Colon (tissue), 2 donors: ENCODE measurements at regions not wholly inside any gene's neighbourhood (a gene's known extent, or its start where the extent isn't known, plus 50 kb on each side); places are given as distances from the start of the nearest gene placed in this dataset.
"Not testable (repeated sequence)": the region's sequence is repeated elsewhere in the genome, so short reads cannot be mapped to it uniquely, and the experiment has no call there.

Experiments used
- FAIRE-seq: peaks from 2 replicates; lab custom pipeline; 2012; peaks lifted over from hg19 to GRCh38; lab: Jason Lieb, UNC
- donor health status: control.
- donor health status: control.

DNA sequence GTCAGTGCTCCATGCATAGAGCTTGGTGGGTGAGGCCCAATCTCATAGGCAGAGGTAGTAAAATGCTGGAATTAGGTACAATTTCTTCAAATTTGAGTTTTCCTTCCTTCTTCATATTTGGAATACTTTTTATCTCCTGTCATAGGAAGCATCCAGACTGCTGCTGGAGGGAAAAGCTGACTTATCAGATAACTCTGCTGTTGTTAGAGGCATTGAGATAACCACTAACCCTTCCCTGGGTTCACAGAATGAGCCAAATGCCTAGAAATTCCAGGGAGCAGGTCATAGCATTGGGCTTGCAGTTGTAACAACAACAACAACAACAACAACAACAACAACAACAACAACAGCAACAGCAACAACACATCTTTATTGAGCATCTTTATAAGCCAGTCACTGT, 332.7 kb downstream of the PDCD6IP start:
- FAIRE-seq: no peak

DNA sequence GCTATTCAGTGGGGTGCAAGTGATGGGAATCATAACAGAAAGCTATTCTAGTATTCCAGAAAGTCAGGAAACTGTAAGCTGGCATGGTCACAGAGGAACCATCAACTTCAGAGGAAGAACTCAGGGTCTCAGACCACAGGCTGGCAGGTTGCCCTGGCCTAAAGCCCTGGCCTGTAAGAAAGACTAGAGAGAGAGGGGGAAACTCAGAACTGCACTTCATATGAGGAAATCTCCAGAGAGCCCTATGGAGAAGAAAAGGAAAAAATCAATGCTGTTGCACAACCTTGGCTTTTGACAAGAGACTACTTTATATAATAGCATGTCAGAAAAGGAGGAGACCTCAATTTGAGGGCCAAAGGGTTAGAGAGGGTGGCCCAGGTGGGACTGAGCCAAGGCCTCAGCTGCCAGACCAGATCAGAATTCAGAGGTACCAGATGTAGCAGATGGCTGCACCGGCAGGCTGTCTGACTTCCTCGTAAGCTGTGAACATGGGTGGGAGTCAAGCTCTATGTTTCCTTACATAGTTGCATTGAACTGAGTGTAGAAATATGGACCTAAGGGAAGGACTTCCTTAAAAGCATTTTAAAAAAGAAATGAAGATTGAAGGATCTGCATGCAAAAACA, 333.8 kb downstream of the PDCD6IP start:
- no peak for FAIRE-seq

DNA sequence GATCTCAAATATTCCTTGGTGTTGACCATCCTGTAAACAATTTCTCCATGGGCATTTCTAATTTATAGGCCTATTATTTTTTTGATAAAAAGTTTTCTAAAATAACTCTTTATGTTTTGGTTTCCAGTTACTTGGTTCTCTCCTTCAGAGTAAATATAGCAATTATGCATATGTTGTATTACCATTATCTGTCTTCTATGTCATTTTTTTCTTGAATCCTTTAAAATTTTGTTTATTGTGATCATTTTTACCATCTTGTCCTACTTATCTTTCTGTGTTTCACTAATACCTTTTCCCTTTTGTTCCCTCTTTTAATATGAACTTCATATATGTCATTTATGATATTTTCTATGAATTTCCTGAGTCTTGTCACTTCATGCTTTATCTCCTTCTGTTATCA, 341.1 kb downstream of the PDCD6IP start:
- no peak for FAIRE-seq

DNA sequence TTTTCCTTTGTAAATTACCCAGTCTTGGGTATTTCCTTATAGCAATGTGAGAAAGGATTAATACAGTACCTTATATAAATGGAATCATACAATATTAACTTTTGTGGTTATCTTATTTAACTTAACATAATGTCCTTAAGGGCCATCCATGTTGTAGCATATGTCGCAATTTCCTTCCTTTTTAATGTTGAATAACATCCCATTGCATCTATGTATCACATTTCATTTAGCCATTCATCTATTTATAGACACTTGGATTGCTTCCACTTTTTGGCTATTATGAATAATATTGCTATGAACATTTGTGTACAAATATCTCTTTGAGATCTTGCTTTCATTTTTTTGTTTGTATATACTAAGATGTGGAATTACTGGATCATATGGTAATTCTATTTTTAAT, 342.2 kb downstream of the PDCD6IP start:
- no peak for FAIRE-seq

DNA sequence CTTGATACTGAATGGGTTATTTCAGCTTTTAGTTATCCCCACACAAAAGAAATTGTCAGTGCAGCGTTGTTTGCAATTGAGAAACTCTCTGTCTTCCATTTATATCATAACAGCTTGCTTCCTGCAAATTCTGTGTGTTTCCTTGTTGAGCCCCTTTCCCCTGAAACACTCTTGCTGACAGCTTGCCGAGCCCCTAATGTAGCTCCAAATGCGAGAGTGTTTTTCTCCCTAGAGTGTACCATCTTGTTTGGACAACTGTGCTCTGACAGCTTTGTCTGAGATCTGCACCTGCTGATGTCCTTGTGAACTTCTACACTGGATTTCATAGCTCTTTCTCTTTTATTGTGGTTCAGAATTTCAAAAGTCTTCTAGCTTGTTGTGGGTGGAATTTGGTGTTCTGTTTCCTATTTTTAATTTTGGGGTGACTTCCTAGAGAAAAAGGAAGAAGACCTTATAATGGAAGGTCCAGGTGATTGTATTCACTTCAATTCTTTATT, 343.5 kb downstream of the PDCD6IP start:
- no peak for FAIRE-seq

DNA sequence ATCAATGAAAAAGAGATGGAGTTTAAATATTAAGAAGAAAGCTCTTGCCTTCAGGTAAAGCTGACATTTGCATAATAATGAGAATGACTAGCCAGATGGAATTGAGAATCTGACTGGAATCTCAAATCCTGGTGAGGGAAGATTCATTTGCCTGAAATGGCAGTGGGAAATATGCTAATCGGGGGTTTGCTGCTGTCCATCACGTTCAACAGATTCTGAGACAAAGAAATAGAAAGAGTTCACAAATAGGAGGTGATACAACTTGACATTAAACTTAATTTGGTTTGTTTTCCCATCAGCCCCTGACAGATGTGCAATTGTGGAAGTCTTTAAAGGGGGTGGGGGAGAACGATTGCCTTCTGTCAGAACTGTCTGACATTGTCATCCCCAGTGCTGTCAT, 347.4 kb downstream of the PDCD6IP start:
- FAIRE-seq: no peak

DNA sequence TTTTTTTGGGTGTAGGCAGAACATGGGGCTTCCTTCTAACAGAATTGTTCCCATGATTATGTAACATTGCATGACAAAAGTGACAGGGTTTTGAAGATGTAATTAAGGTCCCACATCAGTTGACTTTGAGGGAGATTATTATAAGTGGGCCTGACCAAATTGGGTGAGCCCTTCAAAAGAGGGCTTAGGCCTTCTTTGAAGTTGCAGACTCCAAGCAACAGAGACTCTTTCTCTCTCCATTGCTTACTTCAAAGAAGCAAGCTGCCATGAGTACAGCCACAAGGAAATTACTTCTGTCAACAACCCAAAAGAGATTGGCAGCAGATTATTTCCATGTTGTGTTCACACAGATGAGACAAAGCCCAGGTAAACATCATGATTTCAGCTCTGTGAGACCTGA, 348.2 kb downstream of the PDCD6IP start:
- no peak for FAIRE-seq

DNA sequence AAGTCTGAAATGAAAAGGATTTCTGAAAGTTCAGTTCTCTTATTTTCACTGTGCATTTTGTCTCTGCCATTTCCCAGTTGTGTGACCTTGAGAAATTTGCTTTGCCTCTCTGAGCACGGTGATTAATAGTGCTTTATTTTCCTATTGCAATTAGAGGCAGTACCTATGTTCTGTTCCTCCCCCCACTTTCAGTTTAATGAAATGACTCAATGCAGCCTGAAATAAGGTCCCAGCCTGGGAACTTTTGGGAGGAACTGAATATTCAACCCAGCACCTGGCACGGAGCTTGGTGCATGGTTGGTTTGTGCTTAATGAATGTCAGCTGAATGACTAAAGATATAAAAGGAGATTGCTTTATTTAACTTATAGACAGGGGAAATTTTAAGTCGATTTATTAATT, 352.6 kb downstream of the PDCD6IP start:
- no peak for FAIRE-seq

DNA sequence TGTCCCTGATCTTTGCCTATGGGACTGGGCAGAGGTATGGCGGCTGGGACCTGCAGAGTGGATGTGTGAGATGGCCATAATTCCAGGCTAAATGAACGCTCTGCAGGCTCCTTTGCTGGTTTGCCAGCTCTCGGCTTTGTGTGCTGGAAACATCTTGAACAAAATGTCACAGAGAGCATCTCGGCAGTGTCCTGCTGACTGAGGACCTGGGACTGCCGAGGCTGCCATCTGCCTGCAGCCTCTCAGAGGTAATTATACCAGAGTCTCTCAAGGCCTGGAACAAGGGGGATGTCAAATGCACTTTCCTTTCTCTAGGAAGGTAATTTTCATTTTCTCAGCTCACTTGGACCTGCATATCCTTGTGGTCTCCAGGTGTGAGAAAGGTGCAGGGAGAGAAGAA, 354.2 kb downstream of the PDCD6IP start:
- no peak for FAIRE-seq

DNA sequence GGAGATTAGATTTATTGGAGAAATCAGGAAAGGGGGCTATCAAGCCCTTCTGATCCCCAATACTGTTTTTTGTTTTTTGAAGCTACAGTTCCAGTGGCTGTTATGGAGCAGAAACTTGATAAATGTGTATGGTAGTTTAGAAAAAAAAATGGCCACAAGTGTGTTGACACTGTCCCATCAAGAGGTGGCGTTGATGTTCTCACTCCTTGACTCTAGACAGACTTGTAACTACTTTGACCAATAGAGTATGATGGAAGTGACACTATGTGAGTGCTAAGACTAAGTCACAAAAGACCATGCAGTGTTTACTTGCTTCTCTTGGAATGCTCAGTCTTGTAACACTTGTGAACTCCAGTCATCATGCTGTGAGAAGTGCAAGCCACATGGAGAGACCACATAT, 356.7 kb downstream of the PDCD6IP start:
- no peak for FAIRE-seq

DNA sequence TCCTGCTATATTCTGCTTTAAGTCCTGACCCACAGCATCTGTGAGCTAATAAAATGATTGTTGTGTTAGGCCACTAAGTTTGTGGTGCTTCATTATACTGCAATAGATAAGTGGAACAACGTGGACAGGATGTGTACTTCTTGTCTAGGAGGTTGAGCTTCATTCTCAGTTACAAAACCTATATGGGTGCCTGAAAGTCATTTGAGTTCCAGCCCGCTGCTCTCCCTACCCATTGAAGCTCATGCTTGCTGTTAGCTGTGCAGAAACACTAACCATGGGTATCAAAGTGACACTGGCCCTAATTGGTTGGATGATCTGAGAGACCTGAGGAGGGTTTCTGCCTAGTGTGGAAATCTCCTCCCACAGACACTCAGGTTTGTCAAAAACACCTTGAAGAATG, 357.2 kb downstream of the PDCD6IP start:
- no peak for FAIRE-seq

DNA sequence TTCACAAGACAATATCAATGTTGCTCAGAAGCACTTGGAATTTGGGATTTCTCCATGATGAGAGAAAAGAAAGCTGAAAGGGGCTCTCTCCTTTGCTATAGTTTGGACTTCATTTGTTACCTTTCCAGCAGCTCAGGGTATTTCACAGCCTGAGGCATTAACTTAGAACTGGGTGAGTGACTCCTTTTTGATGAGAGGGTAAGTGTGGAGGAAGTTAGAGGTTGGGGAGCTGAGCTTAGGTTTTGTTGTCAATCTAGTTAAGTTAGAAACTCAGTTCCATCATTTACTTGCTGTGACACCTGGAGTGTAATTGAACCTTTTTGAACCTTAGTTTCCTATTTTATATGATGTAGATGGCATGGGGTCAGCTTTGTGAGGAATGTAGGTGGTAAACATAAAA, 359.1 kb downstream of the PDCD6IP start:
- FAIRE-seq: no peak

DNA sequence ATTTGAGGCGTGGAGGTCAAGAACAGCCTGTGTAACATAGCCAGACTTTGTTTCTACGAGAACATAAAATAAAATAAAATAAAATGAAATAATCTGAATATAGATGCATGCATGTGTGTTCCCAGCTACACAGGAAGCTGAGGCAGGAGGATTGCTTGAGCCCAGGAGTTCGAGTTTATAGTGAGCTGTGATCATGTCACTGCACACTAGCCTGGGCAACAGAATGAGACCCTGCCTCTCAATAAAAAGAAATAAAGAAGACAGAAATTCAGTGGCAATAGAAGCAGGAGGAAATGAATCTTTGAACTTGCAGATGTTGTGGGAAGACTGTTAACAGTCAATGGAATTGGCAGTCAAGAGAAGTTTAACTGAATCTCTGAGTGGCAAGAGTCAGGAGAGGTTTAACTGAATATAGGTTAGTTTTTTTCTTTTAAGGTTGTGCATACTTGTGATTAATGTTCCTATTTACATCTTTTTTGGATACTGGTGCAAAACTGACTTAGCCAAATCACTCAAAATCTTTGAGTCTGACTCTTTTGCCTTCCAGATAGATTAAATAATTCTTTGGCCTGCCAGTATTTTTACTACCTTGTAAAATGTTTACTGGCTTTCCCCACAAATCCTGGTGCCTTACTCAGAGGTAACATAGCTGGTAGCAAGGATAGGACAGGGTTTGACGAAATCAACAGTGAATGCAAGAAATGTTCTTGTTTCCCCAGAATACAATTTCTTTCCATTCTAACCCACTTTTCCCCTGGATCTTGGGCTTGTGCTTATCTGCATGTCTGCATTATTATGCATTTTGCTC, 361.4 kb downstream of the PDCD6IP start:
- no peak for FAIRE-seq

DNA sequence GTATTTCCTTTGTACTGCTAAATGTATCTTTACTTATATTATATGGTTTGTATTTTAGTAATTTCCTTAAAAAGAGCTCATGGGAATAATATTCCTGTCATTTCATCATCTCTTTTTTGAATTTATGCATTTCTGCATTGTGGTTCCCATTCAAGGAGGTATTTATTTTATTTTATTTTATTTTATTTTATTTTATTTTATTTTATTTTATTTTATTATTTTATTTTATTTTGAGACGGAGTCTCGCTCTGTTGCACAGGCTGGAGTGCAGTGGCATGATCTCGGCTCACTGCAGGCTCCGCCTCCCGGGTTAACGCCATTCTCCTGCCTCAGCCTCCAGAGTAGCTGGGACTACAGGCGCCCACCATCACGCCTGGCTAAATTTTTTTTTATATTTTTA, 371.2 kb downstream of the PDCD6IP start:
- FAIRE-seq: not testable (repeated sequence)

DNA sequence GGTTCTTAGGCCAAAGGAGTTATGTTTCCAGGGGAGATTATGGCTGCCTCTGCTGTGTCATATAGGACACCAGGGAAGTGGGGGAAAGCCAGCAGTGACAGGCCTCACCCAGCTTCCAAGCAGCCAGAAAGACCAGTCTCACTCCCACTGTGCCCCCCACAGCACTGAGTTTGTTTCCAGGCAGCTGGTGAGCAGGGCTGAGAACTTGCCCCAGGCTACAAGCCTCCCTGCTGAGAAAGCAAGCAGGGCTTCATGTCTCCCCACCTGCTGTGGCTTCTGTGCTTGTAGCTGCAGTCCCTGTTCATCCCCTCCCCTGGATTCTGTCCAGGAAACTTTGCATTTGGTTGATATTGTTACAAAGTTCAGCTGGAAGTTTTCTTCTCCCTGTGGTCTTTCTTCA, 376.3 kb downstream of the PDCD6IP start:
- FAIRE-seq: no peak

DNA sequence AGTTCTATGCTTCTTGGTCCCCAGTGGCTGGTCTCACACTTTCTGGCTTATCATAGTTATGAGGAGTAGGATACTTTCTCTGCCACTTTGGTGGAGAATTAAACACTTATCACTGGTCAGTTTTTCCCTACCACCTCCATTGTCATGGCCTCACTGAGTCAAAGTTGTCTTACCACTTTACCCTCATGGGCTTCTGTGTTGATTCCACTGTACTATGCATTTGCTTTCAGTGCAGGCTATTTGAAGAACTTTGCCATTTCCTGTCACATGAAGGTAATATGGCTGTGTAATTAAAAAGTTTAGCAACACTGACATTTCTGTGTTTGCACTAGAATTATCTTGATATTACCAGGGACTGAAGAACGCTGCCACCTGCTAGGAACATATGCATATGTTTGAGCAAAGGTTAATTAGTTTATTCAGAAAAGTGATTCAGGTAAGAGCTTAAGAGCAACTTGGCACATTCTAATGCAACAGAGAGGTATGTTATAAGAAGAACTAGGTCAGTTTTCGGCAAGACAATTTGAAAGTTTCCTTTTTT, 377.3 kb downstream of the PDCD6IP start:
- FAIRE-seq: no peak

DNA sequence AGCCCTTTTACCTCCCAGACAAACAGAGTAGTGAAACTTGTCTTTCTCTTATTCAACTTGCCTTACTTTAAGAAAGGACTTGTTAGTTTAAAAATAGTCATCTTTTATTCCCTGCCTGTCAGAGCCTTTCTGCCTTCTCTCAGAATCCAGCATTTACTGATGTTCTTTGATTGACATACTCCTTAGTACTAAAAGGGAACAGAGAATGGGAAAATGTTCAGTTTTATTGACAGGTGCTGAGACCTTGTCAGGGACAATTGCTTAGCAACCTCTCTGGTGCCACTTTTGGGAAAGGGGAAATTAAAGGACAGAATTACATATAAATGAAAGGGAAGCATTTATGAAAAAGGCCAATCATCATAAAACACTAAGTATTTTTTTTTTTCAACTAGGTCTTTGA, 378.3 kb downstream of the PDCD6IP start:
- no peak for FAIRE-seq

DNA sequence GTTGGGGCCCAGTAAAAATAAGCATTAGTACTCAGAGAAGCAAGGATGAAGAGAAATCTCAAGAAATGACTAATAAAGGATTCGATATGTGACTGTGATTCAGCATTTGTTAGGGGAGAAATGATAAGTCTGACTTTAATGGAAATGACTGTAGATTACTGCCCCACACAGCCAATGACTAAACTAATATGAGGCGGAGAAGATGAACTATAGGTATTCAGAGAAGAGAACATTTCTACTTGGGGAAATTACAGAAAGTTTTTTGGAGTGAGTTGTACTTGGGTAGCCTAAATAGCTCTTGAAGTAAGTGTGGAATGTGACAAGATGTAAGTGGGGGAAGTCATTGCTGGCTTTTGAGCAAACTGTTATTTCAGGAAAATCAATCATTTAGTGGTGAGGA, 380.0 kb downstream of the PDCD6IP start:
- no peak for FAIRE-seq

DNA sequence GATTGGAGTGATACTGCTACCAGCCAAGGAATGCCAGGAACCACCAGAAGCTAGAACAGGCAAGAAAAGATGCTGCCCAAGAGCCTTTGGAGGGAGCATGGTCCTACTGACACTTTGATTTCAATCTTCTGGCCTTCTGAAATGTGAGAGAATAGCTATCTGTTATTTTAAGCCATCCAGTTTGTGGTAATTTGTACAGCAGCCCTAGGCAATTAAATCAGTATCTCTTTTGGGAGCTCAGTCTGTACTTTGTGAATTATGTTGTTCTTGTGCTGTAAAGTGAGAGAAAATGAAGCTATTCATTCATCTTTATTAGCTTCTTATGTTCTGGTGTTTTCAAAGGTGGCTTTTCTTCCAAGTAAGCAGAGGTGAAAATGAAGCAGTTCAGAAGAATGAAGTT, 381.3 kb downstream of the PDCD6IP start:
- no peak for FAIRE-seq

DNA sequence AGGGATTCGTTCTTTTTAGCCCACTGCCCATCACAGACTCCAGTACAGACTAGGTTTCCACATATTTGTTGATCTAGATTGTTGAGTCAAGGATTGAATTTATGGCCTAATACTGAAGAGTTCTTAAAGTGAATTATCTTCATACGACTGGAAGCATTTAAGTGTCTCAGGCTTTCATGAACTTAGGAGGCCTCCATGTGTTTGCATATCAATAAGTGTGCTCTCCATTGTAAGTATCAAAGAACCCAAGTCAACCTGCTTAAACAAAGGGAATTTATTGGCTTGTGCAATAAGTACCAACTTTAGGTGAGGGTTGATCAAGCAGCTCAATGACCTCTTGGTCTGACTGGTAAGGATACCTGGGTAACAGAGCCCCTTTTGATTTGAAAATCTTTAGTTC, 382.1 kb downstream of the PDCD6IP start:
- FAIRE-seq: no peak

DNA sequence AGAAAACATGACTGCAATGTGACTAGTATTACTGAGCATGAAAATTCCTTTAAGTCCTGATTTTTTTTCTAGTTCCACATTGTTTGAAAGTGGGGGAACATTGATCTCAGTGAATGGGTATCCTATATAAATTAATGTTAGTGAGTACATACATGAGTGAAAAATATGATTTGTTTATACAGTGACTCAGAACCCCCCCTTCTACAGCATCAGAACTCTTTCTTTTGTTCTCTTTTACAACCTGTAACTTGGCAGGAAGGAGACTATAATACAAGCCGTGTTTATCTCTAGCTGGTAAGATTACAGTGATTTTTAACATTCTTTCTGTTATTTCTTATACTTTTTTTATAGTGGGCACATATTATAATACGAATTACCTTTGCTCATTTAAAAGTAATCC, 384.7 kb downstream of the PDCD6IP start:
- FAIRE-seq: no peak

DNA sequence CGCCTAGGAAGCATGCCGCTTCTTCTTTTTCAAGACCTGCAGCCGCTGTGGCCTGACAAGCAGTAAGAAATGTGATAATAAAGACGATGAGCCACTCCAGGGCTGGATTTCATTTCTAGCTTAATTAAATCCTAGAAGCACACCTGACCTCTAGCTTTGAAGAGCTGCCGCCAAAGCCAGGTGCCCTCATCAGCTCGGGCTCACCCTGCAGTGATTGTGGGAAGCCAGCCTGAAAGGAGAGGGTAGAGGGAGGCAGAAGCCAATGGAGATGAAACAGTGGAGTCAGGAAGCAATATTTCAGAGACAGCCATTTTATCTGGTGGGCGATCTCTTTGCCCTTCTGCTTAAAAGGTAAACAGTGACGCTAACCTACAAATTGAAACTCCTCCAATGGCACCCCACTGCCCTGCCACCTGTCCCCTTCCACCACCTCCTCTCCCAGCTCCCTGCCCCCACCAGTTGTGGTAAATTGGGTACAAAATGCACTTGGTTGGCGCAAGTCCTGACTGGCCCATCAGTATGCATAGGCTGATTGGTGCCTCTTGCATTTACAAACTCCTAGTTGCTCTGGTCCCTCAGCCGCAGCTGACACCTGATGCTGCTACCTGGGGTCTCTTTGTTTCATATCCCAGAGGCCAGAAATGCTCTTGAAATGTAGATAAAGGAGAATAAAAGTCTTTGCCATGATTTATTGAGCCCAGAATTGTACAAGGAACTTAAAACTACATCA, 385.3 kb downstream of the PDCD6IP start:
- no peak for FAIRE-seq

DNA sequence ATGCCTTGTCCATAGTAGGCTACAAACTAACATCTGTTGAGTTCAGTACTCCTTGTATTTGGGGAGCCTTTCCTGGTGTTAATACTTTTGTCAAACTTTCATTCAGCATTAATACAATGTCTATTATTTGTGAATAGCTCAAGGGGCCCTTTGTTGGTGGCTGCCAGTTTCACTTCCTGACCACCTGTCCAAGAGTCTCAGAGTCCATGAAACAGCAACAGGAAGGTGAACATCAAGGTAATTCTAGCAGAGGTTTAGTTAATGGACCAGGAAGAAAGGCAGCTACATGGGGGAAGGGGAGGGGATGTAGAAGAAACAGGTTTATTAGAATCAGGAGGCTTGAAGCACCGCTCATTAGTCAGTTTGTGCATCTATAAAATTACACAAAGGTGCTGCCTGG, 386.9 kb downstream of the PDCD6IP start:
- FAIRE-seq: no peak
